Heart right ventricle (tissue), 16 donors: ENCODE measurements at regions not wholly inside any gene's neighbourhood (a gene's known extent, or its start where the extent isn't known, plus 50 kb on each side); places are given as distances from the start of the nearest gene placed in this dataset.

Experiments used
- ATAC-seq, 8 donors: fragments of 200-7000 bp; cut with Tn5 transposase; one replicate each; pipeline ENCODE4 v1.9.1; 2020; ENCODE audit warnings: mild to moderate bottlenecking in 8 of 8, moderate library complexity in 8 of 8, moderate number of reproducible peaks in 1 of 8
- DNase-seq, 2 donors: peaks; one replicate each; pipeline ENCODE4 v3.0.0-alpha.2; 2020
- H3K27ac ChIP-seq, 10 donors: fragments of 200-600 bp; sonication (generic) in 2 of 10; one replicate each; pipeline versions ENCODE4 v1.5.0 to v1.8.0; 2020 to 2022; ENCODE audit warnings: mild to moderate bottlenecking in 3 of 10
- H3K27me3 ChIP-seq, 7 donors: fragments of 200-600 bp; one replicate each; pipeline ENCODE4 v1.8.0; 2021 to 2022; ENCODE audit warnings: mild to moderate bottlenecking in 2 of 7
- H3K36me3 ChIP-seq, 9 donors: fragments of 200-600 bp; sonication (generic) in 1 of 9; one replicate each; pipeline versions ENCODE4 v1.5.0 to v1.8.0; 2020 to 2022; ENCODE audit warnings: mild to moderate bottlenecking in 2 of 9
- H3K4me1 ChIP-seq, 9 donors: fragments of 200-600 bp; sonication (generic) in 1 of 9; one replicate each; pipeline versions ENCODE4 v1.5.0 to v1.8.0; 2020 to 2022; ENCODE audit warnings: mild to moderate bottlenecking in 4 of 9
- H3K4me3 ChIP-seq, 10 donors: fragments of 200-600 bp; sonication (generic) in 2 of 10; one replicate each; pipeline versions ENCODE4 v1.5.0 to v1.8.0; 2020 to 2022; ENCODE audit warnings: mild to moderate bottlenecking in 7 of 10, moderate library complexity in 2 of 10
- H3K9me3 ChIP-seq, 11 donors: fragments of 200-600 bp in 10 of 11; sonication (generic) in 2 of 11; one replicate each; pipeline versions ENCODE4 v1.5.0 to v1.8.0; 2013 to 2022; ENCODE audit warnings: mild to moderate bottlenecking in 2 of 11, control low read depth in 1 of 11, moderate library complexity in 1 of 11
- CTCF ChIP-seq, 9 donors: fragments of 200-600 bp; sonication (generic) in 2 of 9; IDR thresholded peaks; one replicate each; pipeline versions ENCODE4 v1.5.0 to v1.8.0; 2021 to 2022; ENCODE audit warnings: antibody characterized with exemption in 9 of 9, mild to moderate bottlenecking in 5 of 9, moderate library complexity in 1 of 9
- WGBS, 2 donors: extraction: QIAGEN DNeasy Blood & Tissue Kit; methylation state at CpG; one replicate each; pipeline ENCODE4 v1.1.7; 2013; ENCODE audit warnings: inconsistent platforms in 1 of 2; 5-methylcytosine and 5-hydroxymethylcytosine counted together
- intact Hi-C, 10 donors: fragments of 100-400 bp; cut with DNase I; formaldehyde crosslinking; loops; one replicate each; pipeline versions ENCODE4 v1.11.1 to v1.14.2; 2022
- donor health status: Arrhythmogenic right ventricular cardiomyopathy.
- donor health status: ischemic (EF 13 %, LVEDD 7.1; RV severe dilation, severe dysfunction).
- donor health status: healthy with polysubstance abuse.
- donor health status: DM: no; HTN: yes; CAD: no.
- donor health status: DM: no; HTN: no; CAD: no.
- donor health status: ischemic (EF 25% LVEDD 6.9; RV normal size, moderate dysfunction).
- donor health status: ischemic (EF 25% LVEDD 5.7; RV mildly dilated, moderate dysfunction).
- donor health status: healthy.
- donor health status: DM: yes; HTN: yes; CAD: no.
- donor health status: Ischemic cardiomyopathy.
- donor health status: ischemic (EF 35%, LVEDD 5.7; RV mildly dilated, moderate dysfunction).
- donor health status: nonischemic (EF 11% LVEDD 7.7; RV severe dilation, severe dysfunction).
- donor health status: DM: yes; HTN: yes; CAD: no.
- donor health status: PGD.
- donor health status: ischemic (EF 29% LVEDD 5.4; RV normal size, mild dysfunction).
- donor health status: nonischemic (EF 23%, LVEDD 6.1; RV moderate dilation, normal function).

GRCh38 chr7:21028186-21028585, 241.5 kb upstream of the SP8 start:
- Histone ChIP-seq H3K27ac (no peak overlapping the region), H3K9me3 (no peaks in the 10 kb centered on the region), H3K4me3 (no peak overlapping the region), H3K36me3 (no peaks in the 10 kb centered on the region), H3K27me3 (peaks cover 0 to 9% (median 0%) of the 10 kb centered on the region in 7 donors), H3K4me1 (no peaks in the 10 kb centered on the region)
- ATAC-seq (no peak), DNase-seq (no peak)
- 59 to 66% methylated on average over 13 of the region's 13 CpGs for WGBS, 2 donors
- no peak for TF ChIP-seq CTCF (IDR thresholded peaks at IDR 0.05)
- intact Hi-C loops = no loop called here

GRCh38 chr7:21028599-21028998, 241.9 kb upstream of the SP8 start:
- Histone ChIP-seq H3K9me3 (no peaks in the 10 kb centered on the region), H3K27ac (no peak overlapping the region), H3K4me1 (no peaks in the 10 kb centered on the region), H3K4me3 (no peak overlapping the region), H3K36me3 (no peaks in the 10 kb centered on the region), H3K27me3 (peaks cover 0 to 9% (median 0%) of the 10 kb centered on the region in 7 donors)
- WGBS, 2 donors = 69 to 76% methylated on average over 3 of the region's 3 CpGs
- intact Hi-C loops = no loop called here
- DNase-seq (no peak), ATAC-seq (no peak)
- no peak for TF ChIP-seq CTCF (IDR thresholded peaks at IDR 0.05)

GRCh38 chr7:21029006-21029405, 242.3 kb upstream of the SP8 start:
- H3K27me3 ChIP-seq = peaks cover 0 to 9% (median 0%) of the 10 kb centered on the region in 7 donors
- no peaks in the 10 kb centered on the region for H3K36me3 ChIP-seq
- intact Hi-C loops = no loop called here
- WGBS, 2 donors = 46 to 53% methylated on average over 6 of the region's 6 CpGs
- no peaks in the 10 kb centered on the region for H3K4me1 ChIP-seq
- ATAC-seq (no peak), DNase-seq (no peak)
- no peak for TF ChIP-seq CTCF (IDR thresholded peaks at IDR 0.05)
- no peak overlapping the region for H3K27ac ChIP-seq
- no peak overlapping the region for H3K4me3 ChIP-seq
- H3K9me3 ChIP-seq = no peaks in the 10 kb centered on the region

GRCh38 chr7:21030237-21030871, 243.7 kb upstream of the SP8 start:
- 71 to 75% methylated on average over 7 of the region's 7 CpGs for WGBS, 2 donors

More at GRCh38 chr7:21030237-21030871, 243.7 kb upstream of the SP8 start:
- no peaks in the 10 kb centered on the region for H3K36me3 ChIP-seq
- DNase-seq (no peak), ATAC-seq (no peak)
- no peaks in the 10 kb centered on the region for H3K9me3 ChIP-seq
- H3K27ac ChIP-seq = no peak overlapping the region
- TF ChIP-seq CTCF (IDR thresholded peaks at IDR 0.05) = no peak
- H3K27me3 ChIP-seq = peaks cover 0 to 6% (median 0%) of the 10 kb centered on the region in 7 donors
- intact Hi-C loops = no loop called here
- no peaks in the 10 kb centered on the region for H3K4me1 ChIP-seq
- no peak overlapping the region for H3K4me3 ChIP-seq
